Lower lobe of right lung (tissue), 2 donors: ENCODE measurements at regions not wholly inside any gene's neighbourhood (a gene's known extent, or its start where the extent isn't known, plus 50 kb on each side); places are given as distances from the start of the nearest gene placed in this dataset.

Experiments
- ATAC-seq, 2 donors: fragments of 200-7000 bp; cut with Tn5 transposase; one replicate each; pipeline ENCODE4 v1.9.1; 2020 to 2022; ENCODE audit warnings: mild to moderate bottlenecking in 2 of 2, moderate library complexity in 2 of 2
- DNase-seq: peaks from one replicate; pipeline ENCODE4 v3.0.0-alpha.2; 2020
- H3K27ac ChIP-seq: fragments of 200-600 bp; one replicate; pipeline ENCODE4 v1.8.0; 2022
- H3K27me3 ChIP-seq: fragments of 200-600 bp; one replicate; pipeline ENCODE4 v1.8.0; 2022; ENCODE audit warnings: low read depth
- H3K36me3 ChIP-seq: fragments of 200-600 bp; one replicate; pipeline ENCODE4 v1.8.0; 2022; ENCODE audit warnings: mild to moderate bottlenecking
- H3K4me1 ChIP-seq: fragments of 200-600 bp; one replicate; pipeline ENCODE4 v1.8.0; 2022
- H3K4me3 ChIP-seq: fragments of 200-600 bp; one replicate; pipeline ENCODE4 v1.8.0; 2022; ENCODE audit warnings: mild to moderate bottlenecking
- H3K9me3 ChIP-seq: fragments of 200-600 bp; one replicate; pipeline ENCODE4 v1.8.0; 2022
- CTCF ChIP-seq: fragments of 200-600 bp; IDR thresholded peaks from one replicate; pipeline ENCODE4 v1.8.0; 2022; ENCODE audit warnings: antibody characterized with exemption, mild to moderate bottlenecking
- intact Hi-C: fragments of 100-400 bp; cut with DNase I; formaldehyde crosslinking; loops from one replicate; pipeline ENCODE4 v1.11.0; 2022
- donor health status: DM: no; HTN: yes; CAD: no; lungs with severe emphysema.

GRCh38 chr2:217724471-217724870 lies 278.3 kb downstream of the TNS1 start:
- DNase-seq (no peak), ATAC-seq (no peak)
- TF ChIP-seq CTCF = no peak
- peaks cover 6% of the 10 kb centered on the region for H3K4me1 ChIP-seq
- no peaks in the 10 kb centered on the region for H3K36me3 ChIP-seq
- H3K27me3 ChIP-seq = no peaks in the 10 kb centered on the region
- H3K27ac ChIP-seq = no peak overlapping the region
- no peaks in the 10 kb centered on the region for H3K9me3 ChIP-seq
- H3K4me3 ChIP-seq = no peak overlapping the region
- intact Hi-C loops = no loop called here

GRCh38 chr2:217723981-217724380 lies 278.8 kb downstream of the TNS1 start:
- no peak for ATAC-seq
- no peak for DNase-seq
- no peaks in the 10 kb centered on the region for H3K36me3 ChIP-seq
- no peak for TF ChIP-seq CTCF
- no peaks in the 10 kb centered on the region for H3K27me3 ChIP-seq
- H3K4me1 ChIP-seq = peaks cover 1% of the 10 kb centered on the region
- intact Hi-C loops = no loop called here
- H3K4me3 ChIP-seq = no peak overlapping the region
- no peaks in the 10 kb centered on the region for H3K9me3 ChIP-seq
- no peak overlapping the region for H3K27ac ChIP-seq

- H3K27ac ChIP-seq = no peak overlapping the region
- DNase-seq = no peak
- no peaks in the 10 kb centered on the region for H3K27me3 ChIP-seq
- intact Hi-C loops = no loop called here
- no peaks in the 10 kb centered on the region for H3K9me3 ChIP-seq
- no peak for TF ChIP-seq CTCF
- H3K4me3 ChIP-seq = no peak overlapping the region
- no peak for ATAC-seq
- H3K36me3 ChIP-seq = no peaks in the 10 kb centered on the region
- no peaks in the 10 kb centered on the region for H3K4me1 ChIP-seq
Measured at GRCh38 chr2:217722883-217723472, 279.8 kb downstream of the TNS1 start.

- Histone ChIP-seq H3K27ac (no peak overlapping the region), H3K9me3 (no peaks in the 10 kb centered on the region), H3K27me3 (no peaks in the 10 kb centered on the region), H3K4me1 (peaks cover 19% of the 10 kb centered on the region), H3K4me3 (no peak overlapping the region), H3K36me3 (no peaks in the 10 kb centered on the region)
- intact Hi-C loops = no loop called here
- ATAC-seq = no peak
- DNase-seq = no peak
- no peak for TF ChIP-seq CTCF
Measured at GRCh38 chr2:217717646-217718045, 285.1 kb downstream of the TNS1 start.

GRCh38 chr2:217715484-217715883 lies 287.3 kb downstream of the TNS1 start:
- ATAC-seq (no peak), DNase-seq (no peak)
- H3K36me3 ChIP-seq = no peaks in the 10 kb centered on the region
- TF ChIP-seq CTCF = no peak
- H3K4me3 ChIP-seq = no peak overlapping the region
- intact Hi-C loops = no loop called here
- peaks cover 19% of the 10 kb centered on the region for H3K4me1 ChIP-seq
- H3K9me3 ChIP-seq = no peaks in the 10 kb centered on the region
- H3K27me3 ChIP-seq = no peaks in the 10 kb centered on the region
- no peak overlapping the region for H3K27ac ChIP-seq
